Pancreas (tissue), 10 donors: ENCODE measurements at regions not wholly inside any gene's neighbourhood (a gene's known extent, or its start where the extent isn't known, plus 50 kb on each side); places are given as distances from the start of the nearest gene placed in this dataset.
A peak's percentile ranks its signal among the peaks of the same experiment; 100 is the strongest.

ENCODE experiments used
- ATAC-seq, 4 donors: fragments of 200-7000 bp; cut with Tn5 transposase; one replicate each; pipeline versions ENCODE4 v1.8.0 to v1.9.1; 2020; ENCODE audit warnings: mild to moderate bottlenecking in 4 of 4, moderate library complexity in 4 of 4
- DNase-seq, 6 donors: peaks; one replicate each; pipeline ENCODE4 v3.0.0-alpha.2; 2020
- FAIRE-seq: peaks from 2 replicates; lab custom pipeline; 2012; peaks lifted over from hg19 to GRCh38; lab: Jason Lieb, UNC
- H3K27ac ChIP-seq, 4 donors: fragments of 200-600 bp; sonication (generic); 1 replicate in 3 of 4; 2 replicates in 1 of 4; pipeline versions ENCODE4 v1.5.0 to v1.8.0; 2020
- H3K27me3 ChIP-seq, 4 donors: fragments of 200-600 bp; one replicate each; pipeline ENCODE4 v1.8.0; 2021
- H3K36me3 ChIP-seq, 3 donors: fragments of 200-600 bp; sonication (generic) in 1 of 3; one replicate each; pipeline versions ENCODE4 v1.5.0 to v1.8.0; 2020 to 2021
- H3K4me1 ChIP-seq, 3 donors: fragments of 200-600 bp; one replicate each; pipeline ENCODE4 v1.8.0; 2021
- H3K4me3 ChIP-seq, 4 donors: fragments of 200-600 bp; sonication (generic) in 2 of 4; one replicate each; pipeline versions ENCODE4 v1.5.0 to v1.8.0; 2020 to 2021
- H3K9me3 ChIP-seq, 4 donors: fragments of 200-600 bp; one replicate each; pipeline ENCODE4 v1.8.0; 2021
- CTCF ChIP-seq, 4 donors: fragments of 200-600 bp; sonication (generic) in 3 of 4; IDR thresholded peaks; one replicate each; pipeline versions ENCODE4 v1.5.0 to v1.8.0; 2021; ENCODE audit warnings: antibody characterized with exemption in 4 of 4
- WGBS, 2 donors: extraction: QIAGEN DNeasy Blood & Tissue Kit; methylation state at CpG; one replicate each; pipeline ENCODE4 v1.1.7; 2013; 5-methylcytosine and 5-hydroxymethylcytosine counted together
- intact Hi-C, 3 donors: fragments of 100-400 bp; cut with DNase I; formaldehyde crosslinking; loops; one replicate each; pipeline versions ENCODE4 v1.11.1 to v1.14.2; 2022
- donor health status: healthy with polysubstance abuse.
- donor health status: DM: no; HTN: no; CAD: no; lungs with moderate emphysema.
- donor health status: DM: no; HTN: no; CAD: no.
- donor health status: control.
- donor health status: control.
- donor health status: Bipolar disorder and iron deficiency.
- donor health status: DM: yes; HTN: yes; CAD: no.
- donor health status: DM: no; HTN: no; CAD: no.
- donor health status: DM: no; HTN: no; CAD: no.
- donor health status: DM: yes; HTN: yes; CAD: no.

- no peak for TF ChIP-seq CTCF (IDR thresholded peaks at IDR 0.05)
- WGBS, 2 donors, result 87 to 91% methylated on average over 31 to 32 of the region's 32 CpGs
- no peaks in the 10 kb centered on the region for H3K9me3 ChIP-seq
- no peaks in the 10 kb centered on the region for H3K36me3 ChIP-seq
- no peak overlapping the region for H3K27ac ChIP-seq
- ATAC-seq (no peak), FAIRE-seq (no peak), DNase-seq (peak in 3 of 6 donors; percentile 10 to 57 (median 41))
- H3K4me3 ChIP-seq, result no peak overlapping the region
- H3K4me1 ChIP-seq, result no peaks in the 10 kb centered on the region
- H3K27me3 ChIP-seq, result no peaks in the 10 kb centered on the region
- intact Hi-C loops, result no loop called here
Measured at GRCh38 chr14:101504096-101504948, 57.0 kb upstream of the DIO3 start.

DNA sequence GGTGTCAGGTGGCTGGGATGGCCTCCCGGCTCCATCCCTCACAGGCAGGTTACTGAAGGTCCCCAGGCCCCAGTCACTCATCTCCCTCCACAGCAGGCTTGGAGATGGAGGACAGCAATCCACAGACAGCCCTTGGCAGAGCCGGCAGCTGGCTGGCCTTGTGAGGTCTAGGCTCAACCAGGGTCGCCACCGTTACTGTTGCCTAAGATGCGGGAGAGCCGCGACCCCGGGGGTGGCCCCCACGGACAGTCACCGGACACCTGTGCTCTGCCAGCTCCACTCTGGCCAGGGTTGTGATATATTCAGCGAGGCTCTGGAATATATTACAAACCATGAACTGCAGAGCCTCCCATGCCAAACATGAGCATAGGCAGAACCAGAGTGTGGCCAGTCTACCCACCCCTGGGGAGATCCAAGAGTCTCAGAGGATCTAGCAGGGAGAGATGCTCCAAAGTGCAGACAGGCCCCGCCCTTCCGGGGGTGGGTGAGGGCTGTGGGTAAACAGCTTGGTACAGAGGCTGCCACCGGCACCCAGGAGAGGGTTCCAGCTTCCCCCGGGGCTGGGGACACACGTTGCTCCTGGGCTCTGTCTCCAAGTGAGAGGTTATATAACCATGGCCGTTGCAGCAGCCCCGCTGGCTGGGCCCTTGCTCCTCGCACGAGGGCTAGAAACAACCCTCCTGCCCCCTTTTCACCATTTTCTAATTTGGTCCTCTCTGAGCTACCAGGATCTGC, 55.9 kb upstream of the DIO3 start:
- H3K9me3 ChIP-seq, result no peaks in the 10 kb centered on the region
- 85 to 88% methylated on average over 20 of the region's 20 CpGs for WGBS, 2 donors
- H3K27ac ChIP-seq, result no peak overlapping the region
- no peaks in the 10 kb centered on the region for H3K27me3 ChIP-seq
- no peak overlapping the region for H3K4me3 ChIP-seq
- H3K36me3 ChIP-seq, result no peaks in the 10 kb centered on the region
- DNase-seq (peak in 3 of 6 donors; percentile 9 to 52 (median 52)), FAIRE-seq (no peak), ATAC-seq (no peak)
- intact Hi-C loops, result no loop called here
- no peak for TF ChIP-seq CTCF (IDR thresholded peaks at IDR 0.05)
- H3K4me1 ChIP-seq, result no peaks in the 10 kb centered on the region

DNA sequence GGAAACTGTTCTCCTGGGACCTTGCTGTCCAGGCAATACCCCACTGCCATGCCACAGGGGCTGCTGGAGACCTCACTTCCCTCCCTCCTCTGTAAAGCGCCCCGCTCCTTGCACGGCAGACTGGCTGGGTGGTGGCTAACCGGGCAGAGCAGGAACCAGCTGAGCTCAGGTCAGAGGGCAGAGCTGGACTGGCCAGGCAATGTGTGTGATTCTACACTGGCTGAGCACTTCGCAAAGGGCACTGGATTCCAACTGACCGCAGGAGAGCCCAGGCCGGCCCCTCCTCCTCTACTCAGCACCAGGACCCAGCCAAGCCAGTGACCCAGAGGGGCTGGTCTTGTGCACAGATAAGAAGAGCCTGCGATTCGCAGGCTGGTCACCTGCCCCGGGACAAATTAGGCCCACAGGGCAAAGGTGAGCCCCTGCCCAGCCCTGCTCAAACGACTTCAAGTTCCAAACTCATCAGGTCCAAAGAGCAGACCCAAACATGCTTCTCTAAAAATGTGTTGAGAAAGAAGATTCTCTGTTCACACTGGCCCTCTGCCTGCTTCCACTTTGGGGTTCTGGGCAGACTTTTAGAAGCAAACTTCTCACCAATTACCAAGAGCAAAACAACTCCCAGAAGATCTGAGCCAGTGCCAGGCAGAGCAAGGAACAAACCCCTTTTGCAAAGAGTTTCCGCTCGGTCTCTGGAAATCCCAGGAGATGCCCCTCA, 54.9 kb upstream of the DIO3 start:
- no peaks in the 10 kb centered on the region for H3K4me1 ChIP-seq
- intact Hi-C loops, result no loop called here
- FAIRE-seq, result no peak
- H3K9me3 ChIP-seq, result no peaks in the 10 kb centered on the region
- no peak overlapping the region for H3K27ac ChIP-seq
- DNase-seq, result peak in 3 of 6 donors; percentile 10 to 43 (median 28)
- H3K27me3 ChIP-seq, result no peaks in the 10 kb centered on the region
- no peak for TF ChIP-seq CTCF (IDR thresholded peaks at IDR 0.05)
- ATAC-seq, result no peak
- WGBS, 2 donors, result 77 to 81% methylated on average over 13 of the region's 13 CpGs
- H3K4me3 ChIP-seq, result no peak overlapping the region
- H3K36me3 ChIP-seq, result no peaks in the 10 kb centered on the region

DNA sequence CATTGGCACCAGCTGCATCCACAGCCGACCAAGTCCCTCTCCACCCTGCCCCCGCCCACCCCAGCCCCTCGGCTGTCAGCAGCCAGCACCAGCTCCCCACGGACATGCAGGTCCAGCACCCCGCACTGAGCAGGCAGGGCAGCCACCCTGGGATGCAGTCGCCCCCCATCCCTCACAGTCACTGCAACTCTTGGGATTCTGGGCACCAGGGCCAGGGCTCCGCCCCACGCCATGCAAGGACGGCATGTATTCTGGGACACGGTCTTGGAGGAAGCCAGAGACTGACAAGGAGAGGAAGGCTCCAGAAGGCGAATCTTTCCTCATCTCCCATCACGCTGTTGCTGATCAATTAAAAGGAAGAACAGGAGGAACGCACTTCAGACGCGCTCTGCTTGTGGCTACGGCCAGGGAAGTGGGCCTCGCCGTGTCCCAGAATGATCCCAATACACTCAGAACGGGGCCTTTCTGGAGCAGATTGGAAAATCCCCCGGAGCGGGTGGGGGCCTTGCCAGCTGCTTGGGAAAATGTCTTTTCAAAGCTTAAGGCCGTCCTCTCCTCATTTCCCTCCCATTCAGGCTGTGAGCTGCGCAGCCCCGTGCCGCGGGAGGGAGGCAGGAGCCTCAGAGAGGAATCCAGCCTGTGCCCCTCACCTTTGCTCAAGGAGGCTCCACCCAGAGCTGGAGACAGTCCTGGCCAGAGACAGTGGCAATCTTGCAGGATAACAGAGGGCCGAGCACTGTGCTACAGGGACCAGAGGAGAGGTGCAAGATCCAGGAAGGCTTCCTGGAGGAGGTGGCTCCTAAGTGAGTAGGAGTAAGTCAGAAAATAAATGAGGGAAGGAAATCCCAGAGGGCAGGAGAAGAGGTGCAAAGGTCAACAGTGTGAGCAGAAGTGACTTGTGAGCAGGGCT, 54.1 kb upstream of the DIO3 start:
- TF ChIP-seq CTCF (IDR thresholded peaks at IDR 0.05), result no peak

More for the DNA sequence above, 54.1 kb upstream of the DIO3 start:
- intact Hi-C loops, result no loop called here
- Histone ChIP-seq H3K36me3 (no peaks in the 10 kb centered on the region), H3K4me3 (no peak overlapping the region), H3K4me1 (no peaks in the 10 kb centered on the region), H3K9me3 (no peaks in the 10 kb centered on the region), H3K27me3 (no peaks in the 10 kb centered on the region), H3K27ac (no peak overlapping the region)
- no peak for FAIRE-seq
- peak in 3 of 6 donors; percentile 7 to 45 (median 8) for DNase-seq
- WGBS, 2 donors, result 76 to 77% methylated on average over 27 of the region's 27 CpGs
- no peak for ATAC-seq
